ENCODE measurements at regions not wholly inside any gene's neighbourhood (a gene's known extent, or its start where the extent isn't known, plus 50 kb on each side); places are given as distances from the start of the nearest gene placed in this dataset.

GRCh38 chr12:102633981-102634605 is 153.7 kb upstream of the IGF1 start:
- H3K27me3 Mint-ChIP-seq, result no peaks in the 10 kb centered on the region
- no peak for DNase-seq
- no peaks in the 10 kb centered on the region for H3K36me3 Mint-ChIP-seq (ENCODE audit: insufficient read depth)
- no peak overlapping the region for H3K4me3 Mint-ChIP-seq
- no peak for ATAC-seq (replicated peaks)
- H3K9me3 Mint-ChIP-seq, result peaks cover 0 to 2% of the 10 kb centered on the region in 2 donors
- H3K4me1 Mint-ChIP-seq (ENCODE audit: low read depth in 2 of 2), result no peaks in the 10 kb centered on the region
- no peak overlapping the region for H3K27ac Mint-ChIP-seq

GRCh38 chr12:102631274-102631673 is 150.9 kb upstream of the IGF1 start:
- Mint-ChIP-seq H3K27ac (no peak overlapping the region), H3K27me3 (no peaks in the 10 kb centered on the region), H3K9me3 (no peaks in the 10 kb centered on the region), H3K4me1 (ENCODE audit: low read depth in 2 of 2) (no peaks in the 10 kb centered on the region), H3K4me3 (no peak overlapping the region), H3K36me3 (ENCODE audit: insufficient read depth) (no peaks in the 10 kb centered on the region)
- no peak for ATAC-seq (replicated peaks)
- DNase-seq, result no peak

GRCh38 chr12:102629262-102629888 is 149.0 kb upstream of the IGF1 start:
- Mint-ChIP-seq H3K4me3 (no peak overlapping the region), H3K4me1 (ENCODE audit: low read depth in 2 of 2) (no peaks in the 10 kb centered on the region), H3K27me3 (no peaks in the 10 kb centered on the region), H3K36me3 (ENCODE audit: insufficient read depth) (no peaks in the 10 kb centered on the region), H3K27ac (no peak overlapping the region), H3K9me3 (no peaks in the 10 kb centered on the region)
- ATAC-seq (replicated peaks) (no peak), DNase-seq (no peak)

GRCh38 chr12:102625819-102626218 is 145.5 kb upstream of the IGF1 start:
- no peak overlapping the region for H3K27ac Mint-ChIP-seq
- no peak overlapping the region for H3K4me3 Mint-ChIP-seq
- H3K27me3 Mint-ChIP-seq, result no peaks in the 10 kb centered on the region
- no peaks in the 10 kb centered on the region for H3K9me3 Mint-ChIP-seq
- no peaks in the 10 kb centered on the region for H3K36me3 Mint-ChIP-seq (ENCODE audit: insufficient read depth)
- H3K4me1 Mint-ChIP-seq (ENCODE audit: low read depth in 2 of 2), result no peaks in the 10 kb centered on the region
- ATAC-seq (replicated peaks) (no peak), DNase-seq (no peak)

- DNase-seq (no peak), ATAC-seq (replicated peaks) (no peak)
- Mint-ChIP-seq H3K4me3 (no peak overlapping the region), H3K27ac (no peak overlapping the region), H3K4me1 (ENCODE audit: low read depth in 2 of 2) (no peaks in the 10 kb centered on the region), H3K27me3 (no peaks in the 10 kb centered on the region), H3K9me3 (no peaks in the 10 kb centered on the region), H3K36me3 (ENCODE audit: insufficient read depth) (no peaks in the 10 kb centered on the region)
Measured at GRCh38 chr12:102622618-102623017, 142.3 kb upstream of the IGF1 start.

- Mint-ChIP-seq H3K9me3 (no peaks in the 10 kb centered on the region), H3K27ac (no peak overlapping the region), H3K27me3 (no peaks in the 10 kb centered on the region), H3K36me3 (ENCODE audit: insufficient read depth) (no peaks in the 10 kb centered on the region), H3K4me1 (ENCODE audit: low read depth in 2 of 2) (no peaks in the 10 kb centered on the region), H3K4me3 (no peak overlapping the region)
- DNase-seq, result no peak
- no peak for ATAC-seq (replicated peaks)
Measured at GRCh38 chr12:102618197-102618877, 138.0 kb upstream of the IGF1 start.

- Mint-ChIP-seq H3K27me3 (no peaks in the 10 kb centered on the region), H3K4me1 (ENCODE audit: low read depth in 2 of 2) (no peaks in the 10 kb centered on the region), H3K27ac (no peak overlapping the region), H3K9me3 (no peaks in the 10 kb centered on the region), H3K4me3 (no peak overlapping the region), H3K36me3 (ENCODE audit: insufficient read depth) (no peaks in the 10 kb centered on the region)
- no peak for ATAC-seq (replicated peaks)
- no peak for DNase-seq
Measured at GRCh38 chr12:102616692-102617091, 136.3 kb upstream of the IGF1 start.

GRCh38 chr12:102611995-102612394 is 131.6 kb upstream of the IGF1 start:
- ATAC-seq (replicated peaks) (no peak), DNase-seq (no peak)
- H3K36me3 Mint-ChIP-seq (ENCODE audit: insufficient read depth), result no peaks in the 10 kb centered on the region
- H3K4me1 Mint-ChIP-seq (ENCODE audit: low read depth in 2 of 2), result no peaks in the 10 kb centered on the region
- peaks cover under 1 to 14% of the 10 kb centered on the region in 2 donors for H3K9me3 Mint-ChIP-seq
- H3K27ac Mint-ChIP-seq, result no peak overlapping the region
- no peak overlapping the region for H3K4me3 Mint-ChIP-seq
- no peaks in the 10 kb centered on the region for H3K27me3 Mint-ChIP-seq

GRCh38 chr12:102609996-102610395 is 129.6 kb upstream of the IGF1 start:
- Mint-ChIP-seq H3K27me3 (no peaks in the 10 kb centered on the region), H3K27ac (no peak overlapping the region), H3K4me3 (no peak overlapping the region), H3K36me3 (ENCODE audit: insufficient read depth) (no peaks in the 10 kb centered on the region), H3K4me1 (ENCODE audit: low read depth in 2 of 2) (no peaks in the 10 kb centered on the region), H3K9me3 (peaks cover 2 to 14% of the 10 kb centered on the region in 2 donors)
- DNase-seq (no peak), ATAC-seq (replicated peaks) (no peak)

- Mint-ChIP-seq H3K27ac (no peak overlapping the region), H3K36me3 (ENCODE audit: insufficient read depth) (no peaks in the 10 kb centered on the region), H3K4me3 (no peak overlapping the region), H3K27me3 (no peaks in the 10 kb centered on the region), H3K9me3 (peaks cover 2 to 10% of the 10 kb centered on the region in 2 donors), H3K4me1 (ENCODE audit: low read depth in 2 of 2) (no peaks in the 10 kb centered on the region)
- ATAC-seq (replicated peaks) (no peak), DNase-seq (no peak)
Measured at GRCh38 chr12:102603021-102603420, 122.7 kb upstream of the IGF1 start.

GRCh38 chr12:102602521-102602920 is 122.2 kb upstream of the IGF1 start:
- H3K27ac Mint-ChIP-seq, result no peak overlapping the region
- no peaks in the 10 kb centered on the region for H3K4me1 Mint-ChIP-seq (ENCODE audit: low read depth in 2 of 2)
- peaks cover 2 to 5% of the 10 kb centered on the region in 2 donors for H3K9me3 Mint-ChIP-seq
- no peak overlapping the region for H3K4me3 Mint-ChIP-seq
- ATAC-seq (replicated peaks), result no peak
- H3K36me3 Mint-ChIP-seq (ENCODE audit: insufficient read depth), result no peaks in the 10 kb centered on the region
- DNase-seq, result no peak
- no peaks in the 10 kb centered on the region for H3K27me3 Mint-ChIP-seq

- no peaks in the 10 kb centered on the region for H3K4me1 Mint-ChIP-seq (ENCODE audit: low read depth in 2 of 2)
- no peak overlapping the region for H3K27ac Mint-ChIP-seq
- H3K27me3 Mint-ChIP-seq, result peaks cover 0 to 6% of the 10 kb centered on the region in 2 donors
- H3K9me3 Mint-ChIP-seq, result no peaks in the 10 kb centered on the region
- no peak overlapping the region for H3K4me3 Mint-ChIP-seq
- no peak for ATAC-seq (replicated peaks)
- no peaks in the 10 kb centered on the region for H3K36me3 Mint-ChIP-seq (ENCODE audit: insufficient read depth)
- no peak for DNase-seq
Measured at GRCh38 chr12:102601621-102602020, 121.3 kb upstream of the IGF1 start.

GRCh38 chr12:102596687-102597086 is 116.3 kb upstream of the IGF1 start:
- ATAC-seq (replicated peaks) (no peak), DNase-seq (no peak)
- H3K27ac Mint-ChIP-seq, result no peak overlapping the region
- H3K4me3 Mint-ChIP-seq, result no peak overlapping the region
- H3K4me1 Mint-ChIP-seq (ENCODE audit: low read depth in 2 of 2), result no peaks in the 10 kb centered on the region
- H3K36me3 Mint-ChIP-seq (ENCODE audit: insufficient read depth), result no peaks in the 10 kb centered on the region
- H3K27me3 Mint-ChIP-seq, result peaks cover 0 to 17% of the 10 kb centered on the region in 2 donors
- H3K9me3 Mint-ChIP-seq, result no peaks in the 10 kb centered on the region

GRCh38 chr12:102596031-102596430 is 115.7 kb upstream of the IGF1 start:
- no peaks in the 10 kb centered on the region for H3K36me3 Mint-ChIP-seq (ENCODE audit: insufficient read depth)
- H3K4me3 Mint-ChIP-seq, result no peak overlapping the region
- H3K27me3 Mint-ChIP-seq, result peaks cover 0 to 17% of the 10 kb centered on the region in 2 donors
- ATAC-seq (replicated peaks), result no peak
- H3K4me1 Mint-ChIP-seq (ENCODE audit: low read depth in 2 of 2), result no peaks in the 10 kb centered on the region
- no peaks in the 10 kb centered on the region for H3K9me3 Mint-ChIP-seq
- DNase-seq, result no peak
- H3K27ac Mint-ChIP-seq, result no peak overlapping the region

Measured in effector memory CD8-positive, alpha-beta T cell (primary cell).